HL-60 (cell line): ENCODE measurements at regions not wholly inside any gene's neighbourhood (a gene's known extent, or its start where the extent isn't known, plus 50 kb on each side); places are given as distances from the start of the nearest gene placed in this dataset.

Experiments
- DNase-seq, 2 experiments: peaks; one replicate each; pipeline ENCODE4 v3.0.0-alpha.2; 2010 to 2020; ENCODE audit warnings: low read depth in 1 of 2, low spot score in 1 of 2
- H3K27ac ChIP-seq: fragments of 250-450 bp; sonication (Bioruptor Pico); replicated peaks from 2 replicates; pipeline ENCODE4 v1.5.1; 2020; ENCODE audit warnings: mild to moderate bottlenecking, moderate library complexity
- H3K27me3 ChIP-seq: fragments of 250-450 bp; sonication (Bioruptor Pico); 2 replicates; pipeline ENCODE4 v1.5.1; 2021; ENCODE audit warnings: mild to moderate bottlenecking, moderate library complexity; ENCODE audit not compliant: insufficient read depth, poor library complexity, severe bottlenecking
- H3K4me3 ChIP-seq: replicated peaks from 2 replicates; pipeline ENCODE4 v1.5.1; 2011; ENCODE audit warnings: mild to moderate bottlenecking, control low read depth, low read length; ENCODE audit not compliant: insufficient read depth
- GABPA ChIP-seq: IDR thresholded peaks from 2 replicates; pipeline ENCODE4 v1.6.1; 2012; ENCODE audit warnings: low read depth
- POLR2AphosphoS5 ChIP-seq: IDR thresholded peaks from 2 replicates; pipeline ENCODE4 v1.6.1; 2012; ENCODE audit warnings: low read depth
- SPI1 ChIP-seq: IDR thresholded peaks from 2 replicates; pipeline ENCODE4 v1.6.1; 2012; ENCODE audit warnings: low read depth, mild to moderate bottlenecking, borderline replicate concordance
- TF ChIP-seq, protein P1 (sequence below): IDR thresholded peaks from 2 replicates; pipeline ENCODE4 v1.6.1; 2012; ENCODE audit warnings: low read depth; ENCODE audit not compliant: insufficient replicate concordance
- TF ChIP-seq, protein P2 (sequence below): IDR thresholded peaks from one replicate; pipeline ENCODE4 v1.5.1; 2011; ENCODE audit warnings: low read length, control low read depth, inconsistent platforms; ENCODE audit not compliant: insufficient read depth

DNA sequence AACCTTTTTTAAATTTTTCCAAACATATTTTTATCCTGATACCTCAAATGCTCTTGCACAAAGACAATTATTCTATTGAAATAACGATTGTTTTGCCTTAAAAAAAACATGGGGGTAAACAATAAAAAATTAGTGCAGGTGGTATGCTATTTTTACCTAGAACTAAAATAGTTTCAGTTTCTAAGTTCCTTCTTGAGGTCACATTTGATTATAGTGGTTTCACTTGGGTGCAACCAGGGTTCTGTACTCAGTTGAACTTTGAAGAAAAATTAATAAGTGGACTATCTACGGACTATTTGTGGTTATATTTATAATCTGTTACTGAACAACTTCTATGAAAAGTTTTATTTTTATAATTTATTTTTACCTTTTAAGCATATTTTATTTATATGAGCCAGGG lies 387.1 kb upstream of the IZUMO3 start:
- Histone ChIP-seq H3K27me3 (no peaks in the 10 kb centered on the region), H3K4me3 (no peak overlapping the region), H3K27ac (no peak overlapping the region)
- no peak for TF ChIP-seq POLR2AphosphoS5
- TF ChIP-seq SPI1, result no peak
- TF ChIP-seq, protein P1, sequence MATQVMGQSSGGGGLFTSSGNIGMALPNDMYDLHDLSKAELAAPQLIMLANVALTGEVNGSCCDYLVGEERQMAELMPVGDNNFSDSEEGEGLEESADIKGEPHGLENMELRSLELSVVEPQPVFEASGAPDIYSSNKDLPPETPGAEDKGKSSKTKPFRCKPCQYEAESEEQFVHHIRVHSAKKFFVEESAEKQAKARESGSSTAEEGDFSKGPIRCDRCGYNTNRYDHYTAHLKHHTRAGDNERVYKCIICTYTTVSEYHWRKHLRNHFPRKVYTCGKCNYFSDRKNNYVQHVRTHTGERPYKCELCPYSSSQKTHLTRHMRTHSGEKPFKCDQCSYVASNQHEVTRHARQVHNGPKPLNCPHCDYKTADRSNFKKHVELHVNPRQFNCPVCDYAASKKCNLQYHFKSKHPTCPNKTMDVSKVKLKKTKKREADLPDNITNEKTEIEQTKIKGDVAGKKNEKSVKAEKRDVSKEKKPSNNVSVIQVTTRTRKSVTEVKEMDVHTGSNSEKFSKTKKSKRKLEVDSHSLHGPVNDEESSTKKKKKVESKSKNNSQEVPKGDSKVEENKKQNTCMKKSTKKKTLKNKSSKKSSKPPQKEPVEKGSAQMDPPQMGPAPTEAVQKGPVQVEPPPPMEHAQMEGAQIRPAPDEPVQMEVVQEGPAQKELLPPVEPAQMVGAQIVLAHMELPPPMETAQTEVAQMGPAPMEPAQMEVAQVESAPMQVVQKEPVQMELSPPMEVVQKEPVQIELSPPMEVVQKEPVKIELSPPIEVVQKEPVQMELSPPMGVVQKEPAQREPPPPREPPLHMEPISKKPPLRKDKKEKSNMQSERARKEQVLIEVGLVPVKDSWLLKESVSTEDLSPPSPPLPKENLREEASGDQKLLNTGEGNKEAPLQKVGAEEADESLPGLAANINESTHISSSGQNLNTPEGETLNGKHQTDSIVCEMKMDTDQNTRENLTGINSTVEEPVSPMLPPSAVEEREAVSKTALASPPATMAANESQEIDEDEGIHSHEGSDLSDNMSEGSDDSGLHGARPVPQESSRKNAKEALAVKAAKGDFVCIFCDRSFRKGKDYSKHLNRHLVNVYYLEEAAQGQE, result no peak
- no peak for DNase-seq

DNA sequence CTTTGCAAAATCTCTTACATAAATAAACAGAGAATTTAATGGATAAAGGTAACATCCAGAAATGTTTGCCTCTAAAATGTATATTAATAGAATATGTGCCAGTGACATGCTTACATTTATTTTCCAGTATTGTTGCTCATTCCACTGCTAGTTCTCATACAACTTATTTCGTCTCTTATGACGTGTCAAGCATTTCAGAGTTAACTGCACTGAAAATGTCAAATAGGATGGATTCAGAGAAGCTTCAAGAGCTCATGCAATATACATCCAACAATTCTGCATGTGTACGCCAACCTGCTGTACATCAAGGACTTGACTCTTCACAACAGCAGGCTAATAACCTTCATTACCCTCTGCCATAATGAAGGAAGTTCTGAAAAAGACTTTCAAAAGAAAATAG lies 386.2 kb upstream of the IZUMO3 start:
- Histone ChIP-seq H3K27me3 (no peaks in the 10 kb centered on the region), H3K27ac (no peak overlapping the region), H3K4me3 (no peak overlapping the region)
- no peak for DNase-seq
- TF ChIP-seq GABPA (no peak), POLR2AphosphoS5 (no peak), SPI1 (no peak)
- TF ChIP-seq, protein P1, result no peak
- TF ChIP-seq, protein P2, sequence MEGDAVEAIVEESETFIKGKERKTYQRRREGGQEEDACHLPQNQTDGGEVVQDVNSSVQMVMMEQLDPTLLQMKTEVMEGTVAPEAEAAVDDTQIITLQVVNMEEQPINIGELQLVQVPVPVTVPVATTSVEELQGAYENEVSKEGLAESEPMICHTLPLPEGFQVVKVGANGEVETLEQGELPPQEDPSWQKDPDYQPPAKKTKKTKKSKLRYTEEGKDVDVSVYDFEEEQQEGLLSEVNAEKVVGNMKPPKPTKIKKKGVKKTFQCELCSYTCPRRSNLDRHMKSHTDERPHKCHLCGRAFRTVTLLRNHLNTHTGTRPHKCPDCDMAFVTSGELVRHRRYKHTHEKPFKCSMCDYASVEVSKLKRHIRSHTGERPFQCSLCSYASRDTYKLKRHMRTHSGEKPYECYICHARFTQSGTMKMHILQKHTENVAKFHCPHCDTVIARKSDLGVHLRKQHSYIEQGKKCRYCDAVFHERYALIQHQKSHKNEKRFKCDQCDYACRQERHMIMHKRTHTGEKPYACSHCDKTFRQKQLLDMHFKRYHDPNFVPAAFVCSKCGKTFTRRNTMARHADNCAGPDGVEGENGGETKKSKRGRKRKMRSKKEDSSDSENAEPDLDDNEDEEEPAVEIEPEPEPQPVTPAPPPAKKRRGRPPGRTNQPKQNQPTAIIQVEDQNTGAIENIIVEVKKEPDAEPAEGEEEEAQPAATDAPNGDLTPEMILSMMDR, result no peak

DNA sequence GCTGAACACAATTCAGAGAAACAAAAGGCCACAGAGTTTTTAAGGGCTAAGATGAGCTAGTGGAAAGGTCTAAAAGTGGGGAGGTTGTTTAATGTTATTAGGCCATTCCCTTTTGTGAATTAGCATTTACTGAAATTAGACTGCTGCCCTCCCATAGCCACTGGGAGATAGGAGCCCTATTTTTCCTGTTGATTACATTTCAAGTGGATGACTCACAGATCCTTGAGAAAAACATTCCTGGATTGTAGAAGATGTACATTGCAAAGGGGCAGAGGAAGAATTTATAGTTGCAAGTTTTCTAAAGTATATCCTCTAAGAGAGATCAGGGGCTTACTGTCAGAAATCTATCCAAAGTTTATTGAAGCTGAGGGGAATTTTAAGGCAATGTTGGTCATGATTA lies 367.1 kb upstream of the IZUMO3 start:
- Histone ChIP-seq H3K27me3 (no peaks in the 10 kb centered on the region), H3K4me3 (no peak overlapping the region), H3K27ac (no peak overlapping the region)
- no peak for DNase-seq
- TF ChIP-seq, protein P1, result no peak
- no peak for TF ChIP-seq GABPA
- no peak for TF ChIP-seq SPI1
- TF ChIP-seq, protein P2, result no peak
- no peak for TF ChIP-seq POLR2AphosphoS5
